HG03064 (cell line): ENCODE measurements at regions not wholly inside any gene's neighbourhood (a gene's known extent, or its start where the extent isn't known, plus 50 kb on each side); places are given as distances from the start of the nearest gene placed in this dataset.

Source experiments
- ATAC-seq: cut with Tn5 transposase; IDR thresholded peaks from one replicate; pipeline ENCODE4 v1.9.1; 2021; ENCODE audit warnings: low read depth; ENCODE audit not compliant: unreplicated experiment

- ATAC-seq = peak; percentile 89
These were observed 82.3 kb upstream of the CD99 start for GRCh38 chrX:2608638-2609430.

- no peak for ATAC-seq
These were observed 84.0 kb upstream of the CD99 start for GRCh38 chrX:2607113-2607512.

GRCh38 chrX:2600564-2600963 is 90.5 kb upstream of the CD99 start:
- ATAC-seq = no peak

- no peak for ATAC-seq
These were observed 94.4 kb upstream of the CD99 start for GRCh38 chrX:2596555-2597255.

GRCh38 chrX:2596045-2596444 is 95.0 kb upstream of the CD99 start:
- no peak for ATAC-seq

GRCh38 chrX:2595258-2595657 is 94.5 kb upstream of the DHRSX start:
- ATAC-seq = no peak

- no peak for ATAC-seq
These were observed 93.7 kb upstream of the DHRSX start for GRCh38 chrX:2594491-2594890.

- ATAC-seq = no peak
These were observed 91.5 kb upstream of the DHRSX start for GRCh38 chrX:2592279-2592678.

- ATAC-seq = no peak
These were observed 88.6 kb upstream of the DHRSX start for GRCh38 chrX:2589186-2590020.

- no peak for ATAC-seq
These were observed 87.3 kb upstream of the DHRSX start for GRCh38 chrX:2588049-2588448.

GRCh38 chrX:2587146-2587545 is 86.4 kb upstream of the DHRSX start:
- ATAC-seq = no peak

- no peak for ATAC-seq
These were observed 84.3 kb upstream of the DHRSX start for GRCh38 chrX:2585158-2585470.

- ATAC-seq = no peak
These were observed 83.7 kb upstream of the DHRSX start for GRCh38 chrX:2584251-2585157.

GRCh38 chrX:2583194-2584162 is 82.7 kb upstream of the DHRSX start:
- no peak for ATAC-seq

GRCh38 chrX:2582667-2583066 is 81.9 kb upstream of the DHRSX start:
- no peak for ATAC-seq

GRCh38 chrX:2581296-2581695 is 80.5 kb upstream of the DHRSX start:
- no peak for ATAC-seq

GRCh38 chrX:2578864-2579263 is 78.1 kb upstream of the DHRSX start:
- no peak for ATAC-seq

GRCh38 chrX:2577844-2578466 is 77.2 kb upstream of the DHRSX start:
- ATAC-seq = no peak

GRCh38 chrX:2576793-2577192 is 76.0 kb upstream of the DHRSX start:
- ATAC-seq = no peak
